EL (cell line): ENCODE measurements at regions not wholly inside any gene's neighbourhood (a gene's known extent, or its start where the extent isn't known, plus 50 kb on each side); places are given as distances from the start of the nearest gene placed in this dataset.
A peak's percentile ranks its signal among the peaks of the same experiment; 100 is the strongest.
"Not testable (repeated sequence)": the region's sequence is repeated elsewhere in the genome, so short reads cannot be mapped to it uniquely, and the experiment has no call there.

Source experiments
- DNase-seq: peaks from one replicate; pipeline ENCODE4 v3.0.0-alpha.2; 2016

- DNase-seq: peak; percentile 89
These were observed 86.3 kb upstream of the CARMIL1 start for GRCh38 chr6:25192590-25193459.

DNA sequence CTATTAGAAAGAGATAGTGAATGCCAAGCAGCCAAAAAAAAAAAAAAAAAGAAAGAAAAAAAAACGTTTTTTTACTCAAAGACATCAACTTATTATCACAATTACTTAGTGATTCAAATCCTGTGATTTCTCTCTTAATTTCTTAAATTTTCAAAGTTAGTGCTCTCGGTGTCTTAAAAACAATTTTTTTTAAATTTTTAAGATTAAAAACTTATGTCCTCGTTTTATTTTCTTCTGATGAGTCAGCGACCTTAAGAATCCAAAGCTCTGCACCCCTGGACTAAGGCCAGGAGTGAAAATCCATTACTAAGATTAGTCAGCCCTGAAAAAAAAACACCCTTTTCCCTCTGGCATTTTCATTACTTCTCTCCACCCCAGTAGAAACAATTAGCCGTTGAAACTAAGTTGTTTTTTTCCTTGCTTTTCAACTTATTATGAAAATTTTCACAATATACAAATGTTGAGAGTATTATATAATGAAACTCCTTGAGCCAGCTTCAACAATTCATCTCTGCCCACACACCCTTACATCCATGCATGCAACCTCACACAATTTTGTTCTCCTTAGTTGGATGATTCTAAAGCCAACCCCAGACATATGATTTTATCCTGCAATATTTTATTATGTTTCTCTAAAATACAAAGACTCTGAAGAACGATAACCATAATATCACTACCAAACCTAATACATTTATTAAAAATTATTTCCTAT, 85.6 kb upstream of the CARMIL1 start:
- peak; percentile 95 for DNase-seq

DNA sequence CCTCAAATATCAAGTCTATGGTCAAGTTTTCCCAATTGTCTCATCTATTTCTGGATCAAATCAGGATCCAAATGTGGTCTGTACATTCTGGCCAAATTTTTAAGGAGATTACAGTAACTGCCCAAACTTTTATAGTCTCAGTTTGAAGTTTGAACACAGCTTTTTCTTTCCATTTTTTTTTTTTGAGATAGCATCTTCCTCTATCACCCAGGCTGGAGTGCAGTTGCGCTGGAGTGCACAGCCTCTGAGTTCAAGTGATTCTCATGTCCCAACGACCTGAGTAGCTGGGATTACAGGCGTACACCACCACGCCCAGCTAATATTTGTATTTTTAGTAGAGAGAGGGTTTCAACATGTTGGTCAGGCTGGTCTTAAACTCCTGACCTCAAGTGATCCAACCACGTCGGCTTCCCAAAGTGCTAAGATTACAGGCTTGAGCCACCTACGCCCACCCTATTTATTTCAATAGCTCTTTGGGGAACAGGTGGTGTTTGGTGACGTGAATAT, 84.9 kb upstream of the CARMIL1 start:
- no peak for DNase-seq

DNA sequence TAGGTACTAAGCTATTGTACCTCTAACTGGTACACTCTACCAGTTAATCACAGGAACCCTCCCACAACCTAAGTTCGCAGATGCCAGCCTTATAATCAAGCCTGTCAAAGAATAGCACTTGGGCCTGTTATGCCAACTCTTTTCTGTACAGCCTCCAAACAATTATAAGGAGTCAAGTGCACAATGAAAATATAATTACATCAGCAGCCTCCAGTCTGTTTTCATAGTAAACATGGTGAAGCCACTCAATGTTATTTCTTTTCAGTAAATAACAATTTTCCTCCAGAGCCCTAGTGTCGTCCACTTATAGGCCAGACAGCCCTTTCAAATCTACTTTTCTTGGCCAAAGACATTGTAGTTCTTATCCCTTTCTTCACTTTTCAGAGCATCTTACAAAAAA, 82.7 kb upstream of the CARMIL1 start:
- no peak for DNase-seq

DNA sequence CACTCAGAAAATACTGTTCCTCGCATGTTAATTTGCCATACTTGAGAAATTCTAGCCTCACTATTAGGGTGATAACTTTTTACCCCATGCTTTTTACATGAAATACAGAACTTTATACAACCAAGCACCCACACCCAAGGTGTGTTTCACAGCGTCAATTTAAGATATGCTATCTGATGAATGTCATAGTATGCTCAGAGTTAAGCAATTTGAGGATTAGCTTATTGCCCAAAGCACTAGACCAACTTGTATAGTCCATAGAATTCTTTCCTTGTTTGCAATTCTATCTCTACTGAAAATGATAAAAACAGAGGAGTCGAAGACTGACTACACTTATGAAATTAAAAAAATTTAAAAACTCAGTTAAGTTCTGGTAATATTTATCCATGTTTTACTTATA, 82.1 kb upstream of the CARMIL1 start:
- no peak for DNase-seq

DNA sequence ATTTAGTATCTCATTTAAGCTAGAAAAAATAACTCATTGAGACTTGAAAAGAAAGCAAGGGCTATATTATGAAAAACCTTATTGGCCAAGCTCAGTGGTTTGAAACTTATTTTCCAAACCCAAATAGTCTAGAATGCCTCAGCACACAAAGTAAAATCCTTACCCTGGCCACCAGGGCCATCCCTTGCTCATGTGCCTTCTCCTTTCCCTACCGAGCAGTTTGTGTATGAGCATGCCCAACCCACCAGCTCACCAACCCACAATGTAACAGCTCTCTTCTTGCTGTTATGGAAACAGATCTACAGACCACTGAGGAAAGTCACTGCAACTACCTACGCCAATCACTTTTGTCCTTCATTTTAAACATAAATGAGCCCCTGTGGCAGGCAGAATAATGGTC, 79.6 kb upstream of the CARMIL1 start:
- DNase-seq: no peak

DNA sequence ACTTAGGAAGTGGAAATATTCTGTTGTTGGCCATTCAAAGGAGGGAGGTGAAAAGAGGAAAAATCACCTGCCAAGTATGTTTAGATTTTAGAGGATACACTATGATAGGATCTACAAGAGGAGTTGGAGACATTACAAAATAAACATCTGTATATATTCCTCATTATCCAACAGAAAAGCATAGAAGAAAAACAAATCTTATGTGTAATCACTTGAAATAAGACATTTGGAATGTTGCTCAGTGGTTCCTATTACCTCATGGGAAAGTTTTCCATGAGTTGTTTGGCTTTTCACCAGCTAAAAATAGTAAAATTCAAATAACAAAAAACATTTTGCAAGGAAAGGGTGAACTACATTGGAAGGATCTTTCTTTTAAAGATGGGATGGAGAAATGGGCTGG, 76.7 kb upstream of the CARMIL1 start:
- DNase-seq: peak; percentile 78

GRCh38 chr6:25205629-25206028, 73.5 kb upstream of the CARMIL1 start:
- no peak for DNase-seq

- not testable (repeated sequence) for DNase-seq
These were observed 71.6 kb upstream of the CARMIL1 start for GRCh38 chr6:25207453-25208155.

DNA sequence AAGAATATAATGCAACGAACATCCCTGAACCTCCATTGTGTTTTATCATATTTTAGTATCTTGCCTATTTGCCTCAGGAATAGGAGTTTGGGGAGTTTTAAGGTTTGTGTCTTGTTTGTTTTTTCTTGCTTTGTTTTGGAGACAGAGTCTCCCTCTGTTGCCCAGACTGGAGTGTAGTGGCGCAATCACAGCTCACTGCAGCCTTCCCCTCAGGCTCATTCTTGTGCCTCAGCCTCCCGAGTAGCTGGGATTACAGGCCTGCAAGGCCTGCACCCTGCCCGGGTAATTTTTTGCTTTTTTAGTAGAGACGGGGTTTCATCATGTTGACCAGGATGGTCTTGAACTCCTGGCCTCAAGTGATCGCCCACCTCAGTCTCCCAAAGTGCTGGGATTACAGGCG, 63.3 kb upstream of the CARMIL1 start:
- no peak for DNase-seq

GRCh38 chr6:25217302-25217701, 61.9 kb upstream of the CARMIL1 start:
- DNase-seq: no peak

- DNase-seq: no peak
These were observed 61.3 kb upstream of the CARMIL1 start for GRCh38 chr6:25217829-25218228.

DNA sequence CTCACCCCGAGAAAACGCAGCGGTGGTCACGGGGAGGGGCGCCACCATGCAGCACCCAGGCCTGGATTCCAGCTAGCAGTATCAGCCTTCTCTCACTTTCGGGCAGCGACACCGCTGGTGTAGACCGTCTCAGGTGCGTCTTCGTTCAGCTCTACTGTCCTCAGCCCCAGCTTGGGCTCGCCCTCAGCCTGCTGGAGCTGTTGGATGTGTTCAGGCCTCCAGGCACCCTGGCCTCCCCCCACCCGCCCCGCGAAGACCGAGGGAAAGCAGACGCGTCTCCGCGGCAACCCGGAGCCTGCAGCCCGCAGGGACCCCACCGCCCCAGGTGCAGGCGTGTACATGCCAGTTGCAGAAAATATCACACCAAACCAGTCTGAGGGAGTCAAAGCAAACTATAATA, 60.8 kb upstream of the CARMIL1 start:
- no peak for DNase-seq

DNA sequence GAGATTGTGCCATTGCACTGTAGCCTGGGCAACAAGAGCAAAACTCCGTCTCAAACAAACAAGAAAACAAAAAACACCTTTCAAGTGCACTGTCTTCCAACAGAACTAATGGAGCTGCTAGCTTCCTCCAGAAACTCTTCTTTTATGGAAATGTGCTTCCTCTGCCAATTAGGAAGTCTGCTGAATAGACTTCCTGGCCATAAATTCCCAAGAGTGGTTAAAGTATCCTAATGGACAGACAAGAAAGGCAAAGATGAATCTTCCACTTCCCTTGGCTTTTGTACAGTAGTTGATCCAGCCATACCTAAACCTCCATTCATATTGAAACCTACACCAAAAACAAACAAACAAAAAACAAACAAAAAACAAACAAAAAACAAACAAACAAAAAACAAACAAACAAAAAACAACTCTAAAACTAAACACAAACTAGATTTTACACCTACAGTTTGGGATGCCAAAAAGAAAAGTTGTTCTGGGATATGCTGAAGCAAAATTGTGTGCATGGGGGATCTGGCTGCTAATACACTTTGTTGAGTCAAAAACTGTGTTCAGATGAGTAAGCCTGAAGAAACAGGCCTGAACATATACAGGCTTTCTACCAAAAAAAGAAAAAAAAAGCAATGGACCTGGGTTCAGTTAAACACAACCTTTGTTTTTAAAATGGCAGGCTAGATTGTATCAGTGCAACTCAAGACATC, 59.8 kb upstream of the CARMIL1 start:
- DNase-seq: no peak

DNA sequence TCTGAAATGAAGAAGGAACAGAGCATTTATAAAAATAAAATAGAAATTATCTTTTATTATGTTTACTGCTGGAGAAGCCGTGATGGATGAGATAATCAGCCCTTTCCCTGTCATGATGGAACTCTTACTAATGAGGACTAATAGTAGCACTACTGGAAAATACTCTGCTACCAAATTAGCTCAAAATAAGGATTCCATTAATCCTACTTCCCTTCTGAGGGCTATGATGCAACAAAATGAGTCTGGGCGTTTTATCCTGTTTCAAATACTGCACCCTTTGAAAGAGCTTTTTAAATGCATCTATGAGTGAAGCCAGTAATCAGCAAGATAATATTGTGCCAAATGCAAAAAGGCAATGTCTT, 59.3 kb upstream of the CARMIL1 start:
- DNase-seq: no peak

DNA sequence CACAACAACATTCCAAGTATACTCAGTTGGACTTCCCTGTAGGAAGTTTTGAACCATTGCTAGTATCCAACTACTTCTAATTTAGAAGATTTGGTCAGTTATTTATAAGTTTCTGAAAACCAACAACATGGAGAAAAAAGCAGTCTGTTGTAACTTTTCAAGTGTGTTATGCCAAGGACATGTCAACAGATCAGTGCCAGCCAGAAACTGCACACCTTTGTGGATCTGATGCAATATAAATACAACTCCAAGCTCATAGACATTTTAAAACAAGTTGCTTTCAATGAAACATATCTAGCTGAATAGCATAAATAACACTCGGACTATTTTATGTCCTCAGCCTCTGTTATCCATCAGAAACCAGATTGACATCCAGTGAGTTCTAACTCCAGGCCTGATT, 58.3 kb upstream of the CARMIL1 start:
- no peak for DNase-seq

DNA sequence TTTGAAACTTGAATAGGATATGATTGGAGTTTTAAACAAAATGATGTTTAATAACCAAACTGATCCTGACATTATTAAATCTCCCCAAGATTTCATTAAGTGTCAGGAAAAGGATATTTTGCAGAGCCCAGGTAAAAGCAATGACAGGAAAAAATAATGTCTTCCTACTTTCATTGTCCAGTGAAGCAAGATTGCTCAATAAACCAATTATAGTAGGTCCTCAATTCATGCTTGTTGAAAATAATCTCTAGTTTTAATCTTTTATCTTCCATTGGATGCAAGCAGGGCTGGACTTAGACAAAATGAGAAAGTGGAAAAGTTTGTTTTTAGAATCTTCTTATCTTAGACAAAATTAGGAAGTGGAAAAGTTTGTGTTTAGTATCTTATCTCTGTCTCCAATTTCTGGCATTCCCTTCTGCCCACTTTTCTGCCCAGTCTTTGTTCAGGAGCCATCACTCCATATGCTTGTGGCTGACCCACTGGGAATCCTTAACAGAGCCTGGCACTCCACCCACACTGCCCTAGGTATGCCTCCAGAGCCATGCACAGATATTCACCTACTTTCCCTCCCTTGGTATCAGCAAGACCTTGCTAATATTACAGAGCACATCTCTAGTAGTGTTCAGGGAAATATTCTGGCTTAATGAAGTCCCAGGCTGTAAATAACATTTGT, 57.0 kb upstream of the CARMIL1 start:
- no peak for DNase-seq

DNA sequence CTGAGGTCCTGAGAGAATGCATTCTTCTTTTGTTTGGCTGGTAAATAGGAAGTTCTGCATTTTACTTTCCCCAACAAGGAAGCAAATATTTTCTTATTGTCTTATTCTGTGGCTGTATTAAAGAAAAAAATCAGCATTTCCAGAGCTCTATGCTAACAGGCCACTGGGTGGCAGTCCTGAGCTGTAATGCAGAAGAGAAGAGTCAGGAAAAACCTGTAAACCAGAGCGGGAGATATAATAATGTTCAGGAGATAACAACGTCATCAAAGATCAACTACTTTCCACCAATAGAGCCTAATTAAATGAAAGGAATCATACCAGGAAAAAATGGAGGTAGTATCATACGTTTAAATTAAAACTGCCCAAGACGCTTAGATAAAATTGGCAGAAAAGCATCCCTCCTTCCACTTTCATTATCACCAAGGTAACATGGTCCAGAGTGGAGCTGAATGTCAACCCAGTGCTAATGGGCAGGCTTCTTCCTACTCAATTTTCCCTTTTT, 55.6 kb upstream of the CARMIL1 start:
- peak; percentile 77 for DNase-seq

DNA sequence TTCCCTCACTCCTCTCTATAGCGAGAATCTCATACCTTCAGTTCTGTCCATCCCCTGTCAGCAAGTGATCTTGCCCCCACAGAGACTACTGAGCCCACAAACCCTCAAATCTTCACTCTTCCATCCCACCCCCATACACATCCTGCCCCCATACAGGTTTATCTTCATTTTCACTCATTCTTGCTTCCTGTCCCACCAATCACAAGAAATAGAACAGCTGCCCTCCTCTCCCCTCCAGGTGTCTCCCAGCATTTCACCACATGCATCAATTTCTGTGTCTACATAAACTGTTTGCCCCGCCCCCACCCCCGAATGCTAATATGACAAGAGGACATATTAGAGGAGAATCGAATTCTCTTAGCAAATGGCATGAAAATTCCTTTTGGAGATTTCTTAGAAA, 54.9 kb upstream of the CARMIL1 start:
- DNase-seq: no peak

GRCh38 chr6:25227854-25228253, 51.3 kb upstream of the CARMIL1 start:
- no peak for DNase-seq
